Mucosa of descending colon (tissue), 3 donors: ENCODE measurements at regions not wholly inside any gene's neighbourhood (a gene's known extent, or its start where the extent isn't known, plus 50 kb on each side); places are given as distances from the start of the nearest gene placed in this dataset.

Experiments
- ATAC-seq: fragments of 200-7000 bp; cut with Tn5 transposase; one replicate; pipeline ENCODE4 v1.9.1; 2020; ENCODE audit warnings: mild to moderate bottlenecking, moderate library complexity
- DNase-seq, 3 donors: peaks; one replicate each; pipeline ENCODE4 v3.0.0-alpha.2; 2020
- H3K36me3 ChIP-seq: fragments of 200-600 bp; one replicate; pipeline ENCODE4 v1.8.0; 2021; ENCODE audit warnings: low read depth, mild to moderate bottlenecking
- H3K4me1 ChIP-seq: fragments of 200-600 bp; one replicate; pipeline ENCODE4 v1.8.0; 2021; ENCODE audit warnings: low read depth, mild to moderate bottlenecking
- H3K4me3 ChIP-seq: fragments of 200-600 bp; one replicate; pipeline ENCODE4 v1.8.0; 2021; ENCODE audit warnings: mild to moderate bottlenecking
- H3K9me3 ChIP-seq: fragments of 200-600 bp; one replicate; pipeline ENCODE4 v1.8.0; 2021; ENCODE audit warnings: mild to moderate bottlenecking
- intact Hi-C, 2 donors: fragments of 100-400 bp; cut with DNase I in 1 of 2; cut with micrococcal nuclease in 1 of 2; formaldehyde crosslinking; loops; one replicate each; pipeline versions ENCODE4 v1.11.0 to v1.11.1; 2022; cut with DNase I, micrococcal nuclease
- TF ChIP-seq, protein P1 (sequence below): fragments of 200-600 bp; IDR thresholded peaks from one replicate; pipeline ENCODE4 v1.8.0; 2022; ENCODE audit warnings: antibody characterized with exemption, mild to moderate bottlenecking
- donor health status: DM: no; HTN: no; CAD: no; lungs with moderate emphysema.
- donor health status: DM: no; HTN: no; CAD: no.
- donor health status: DM: no; HTN: yes; CAD: no.

- no peak overlapping the region for H3K4me3 ChIP-seq
- H3K36me3 ChIP-seq, result no peaks in the 10 kb centered on the region
- intact Hi-C loops, result no loop called here
- H3K4me1 ChIP-seq, result no peaks in the 10 kb centered on the region
- H3K9me3 ChIP-seq, result no peaks in the 10 kb centered on the region
- TF ChIP-seq, protein P1, sequence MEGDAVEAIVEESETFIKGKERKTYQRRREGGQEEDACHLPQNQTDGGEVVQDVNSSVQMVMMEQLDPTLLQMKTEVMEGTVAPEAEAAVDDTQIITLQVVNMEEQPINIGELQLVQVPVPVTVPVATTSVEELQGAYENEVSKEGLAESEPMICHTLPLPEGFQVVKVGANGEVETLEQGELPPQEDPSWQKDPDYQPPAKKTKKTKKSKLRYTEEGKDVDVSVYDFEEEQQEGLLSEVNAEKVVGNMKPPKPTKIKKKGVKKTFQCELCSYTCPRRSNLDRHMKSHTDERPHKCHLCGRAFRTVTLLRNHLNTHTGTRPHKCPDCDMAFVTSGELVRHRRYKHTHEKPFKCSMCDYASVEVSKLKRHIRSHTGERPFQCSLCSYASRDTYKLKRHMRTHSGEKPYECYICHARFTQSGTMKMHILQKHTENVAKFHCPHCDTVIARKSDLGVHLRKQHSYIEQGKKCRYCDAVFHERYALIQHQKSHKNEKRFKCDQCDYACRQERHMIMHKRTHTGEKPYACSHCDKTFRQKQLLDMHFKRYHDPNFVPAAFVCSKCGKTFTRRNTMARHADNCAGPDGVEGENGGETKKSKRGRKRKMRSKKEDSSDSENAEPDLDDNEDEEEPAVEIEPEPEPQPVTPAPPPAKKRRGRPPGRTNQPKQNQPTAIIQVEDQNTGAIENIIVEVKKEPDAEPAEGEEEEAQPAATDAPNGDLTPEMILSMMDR, result no peak
- ATAC-seq, result no peak
- DNase-seq, result no peak
These were observed 119.5 kb upstream of the DIPK2B start for GRCh38 chrX:45320191-45320590.

- DNase-seq (no peak), ATAC-seq (no peak)
- Histone ChIP-seq H3K4me3 (no peak overlapping the region), H3K4me1 (no peaks in the 10 kb centered on the region), H3K36me3 (no peaks in the 10 kb centered on the region), H3K9me3 (no peaks in the 10 kb centered on the region)
- intact Hi-C loops, result no loop called here
- TF ChIP-seq, protein P1, result no peak
These were observed 109.1 kb upstream of the DIPK2B start for GRCh38 chrX:45309801-45310200.

- no peak for DNase-seq
- Histone ChIP-seq H3K4me3 (no peak overlapping the region), H3K9me3 (no peaks in the 10 kb centered on the region), H3K4me1 (no peaks in the 10 kb centered on the region), H3K36me3 (no peaks in the 10 kb centered on the region)
- no peak for ATAC-seq
- intact Hi-C loops, result no loop called here
- TF ChIP-seq, protein P1, result no peak
These were observed 108.4 kb upstream of the DIPK2B start for GRCh38 chrX:45309096-45309495.

- intact Hi-C loops, result no loop called here
- TF ChIP-seq, protein P1, result no peak
- Histone ChIP-seq H3K4me1 (no peaks in the 10 kb centered on the region), H3K4me3 (no peak overlapping the region), H3K9me3 (no peaks in the 10 kb centered on the region), H3K36me3 (no peaks in the 10 kb centered on the region)
- no peak for DNase-seq
- ATAC-seq, result no peak
These were observed 106.1 kb upstream of the DIPK2B start for GRCh38 chrX:45306794-45307193.

- intact Hi-C loops, result no loop called here
- ATAC-seq (no peak), DNase-seq (no peak)
- Histone ChIP-seq H3K36me3 (no peaks in the 10 kb centered on the region), H3K4me1 (no peaks in the 10 kb centered on the region), H3K4me3 (no peak overlapping the region), H3K9me3 (no peaks in the 10 kb centered on the region)
- TF ChIP-seq, protein P1, result no peak
These were observed 100.0 kb upstream of the DIPK2B start for GRCh38 chrX:45300638-45301037.

DNA sequence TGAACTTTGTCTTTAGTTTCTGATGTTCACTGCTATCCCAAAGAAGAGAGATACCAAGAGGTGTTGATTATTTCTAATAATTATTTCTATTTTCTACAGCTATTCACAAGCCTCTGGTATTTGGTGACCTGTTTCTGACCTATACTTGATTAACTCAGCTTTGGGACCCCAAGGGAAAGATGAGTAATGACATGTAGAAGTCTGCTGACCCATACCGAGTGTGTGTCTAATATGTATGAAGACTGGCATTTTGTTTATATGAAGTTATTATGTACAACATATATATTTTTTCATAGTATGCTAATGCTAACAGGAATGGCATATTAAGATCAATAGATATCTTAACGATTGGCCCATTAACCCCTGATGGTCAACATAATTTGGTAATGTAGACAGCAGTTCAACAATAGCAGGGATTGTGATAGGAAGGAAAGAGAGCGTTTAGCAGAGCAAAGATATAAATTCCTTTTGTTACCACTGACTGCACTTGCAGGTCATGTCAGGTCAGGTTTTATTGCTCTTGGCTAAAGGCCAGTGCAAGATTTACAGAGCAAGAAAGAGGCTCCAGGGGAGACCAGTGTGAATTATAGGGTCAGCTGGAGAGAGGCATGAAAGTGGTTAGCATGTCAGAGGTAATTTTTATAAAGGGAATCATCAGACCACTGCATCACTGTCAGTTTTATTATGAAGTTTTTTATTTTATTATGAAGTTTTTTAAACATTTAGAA lies 94.7 kb upstream of the DIPK2B start:
- ATAC-seq (peak; percentile 66), DNase-seq (peak in 1 of 3 donors; percentile 75)
- H3K4me1 ChIP-seq, result no peaks in the 10 kb centered on the region
- no peak overlapping the region for H3K4me3 ChIP-seq
- no peaks in the 10 kb centered on the region for H3K36me3 ChIP-seq
- TF ChIP-seq, protein P1, result no peak
- no peaks in the 10 kb centered on the region for H3K9me3 ChIP-seq
- intact Hi-C loops, result no loop called here
